Heart left ventricle (tissue), 13 donors: ENCODE measurements at regions not wholly inside any gene's neighbourhood (a gene's known extent, or its start where the extent isn't known, plus 50 kb on each side); places are given as distances from the start of the nearest gene placed in this dataset.

Source experiments
- CTCF ChIP-seq, 12 donors: fragments of 200-600 bp; sonication (generic) in 4 of 12; IDR thresholded peaks; one replicate each; pipeline versions ENCODE4 v1.5.0 to v1.8.0; 2018 to 2022; ENCODE audit warnings: antibody characterized with exemption in 12 of 12, mild to moderate bottlenecking in 5 of 12
- POLR2A ChIP-seq, 2 donors: fragments of 450-650 bp; IDR thresholded peaks; one replicate each; pipeline ENCODE4 v1.6.1; 2017; ENCODE audit warnings: antibody characterized with exemption in 2 of 2, mild to moderate bottlenecking in 2 of 2, moderate library complexity in 2 of 2
- donor health status: ischemic (EF 13 %, LVEDD 7.1; RV severe dilation, severe dysfunction).
- donor health status: DM: no; HTN: yes; CAD: no.
- donor health status: DM: no; HTN: no; CAD: no.
- donor health status: ischemic (EF 25% LVEDD 6.9; RV normal size, moderate dysfunction).
- donor health status: ischemic (EF 25% LVEDD 5.7; RV mildly dilated, moderate dysfunction).
- donor health status: ischemic (EF 35%, LVEDD 5.7; RV mildly dilated, moderate dysfunction).
- donor health status: nonischemic (EF 11% LVEDD 7.7; RV severe dilation, severe dysfunction).
- donor health status: DM: yes; HTN: yes; CAD: no.
- donor health status: PGD.
- donor health status: ischemic (EF 29% LVEDD 5.4; RV normal size, mild dysfunction).
- donor health status: nonischemic (EF 23%, LVEDD 6.1; RV moderate dilation, normal function).

GRCh38 chr4:160019936-160020335, 917.1 kb downstream of the RAPGEF2 start:
- no peak for TF ChIP-seq CTCF (IDR thresholded peaks at IDR 0.05)
- no peak for TF ChIP-seq POLR2A (IDR thresholded peaks at IDR 0.05)
